ENCODE measurements at regions not wholly inside any gene's neighbourhood (a gene's known extent, or its start where the extent isn't known, plus 50 kb on each side); places are given as distances from the start of the nearest gene placed in this dataset.

GRCh38 chr1:166485620-166486019, 318.8 kb upstream of the FAM78B start:
- TF ChIP-seq POLR2A (IDR thresholded peaks at IDR 0.05; ENCODE audit: low read length) (no peak), GATA1 (IDR thresholded peaks at IDR 0.05; ENCODE audit: low read depth, low read length) (no peak)
